Head of caudate nucleus (tissue), 42 donors: ENCODE measurements at regions not wholly inside any gene's neighbourhood (a gene's known extent, or its start where the extent isn't known, plus 50 kb on each side); places are given as distances from the start of the nearest gene placed in this dataset.
A peak's percentile ranks its signal among the peaks of the same experiment; 100 is the strongest.
"Not testable (repeated sequence)": the region's sequence is repeated elsewhere in the genome, so short reads cannot be mapped to it uniquely, and the experiment has no call there.

Experiments
- DNase-seq, 42 donors: peaks; one replicate each; pipeline versions ENCODE4 v3.0.0 to v3.0.0-alpha.2; 2020 to 2021; ENCODE audit warnings: mixed read lengths in 7 of 42
- intact Hi-C: fragments of 100-400 bp; cut with DNase I; formaldehyde crosslinking; loops from one replicate; pipeline ENCODE4 v1.15.0; 2022

DNA sequence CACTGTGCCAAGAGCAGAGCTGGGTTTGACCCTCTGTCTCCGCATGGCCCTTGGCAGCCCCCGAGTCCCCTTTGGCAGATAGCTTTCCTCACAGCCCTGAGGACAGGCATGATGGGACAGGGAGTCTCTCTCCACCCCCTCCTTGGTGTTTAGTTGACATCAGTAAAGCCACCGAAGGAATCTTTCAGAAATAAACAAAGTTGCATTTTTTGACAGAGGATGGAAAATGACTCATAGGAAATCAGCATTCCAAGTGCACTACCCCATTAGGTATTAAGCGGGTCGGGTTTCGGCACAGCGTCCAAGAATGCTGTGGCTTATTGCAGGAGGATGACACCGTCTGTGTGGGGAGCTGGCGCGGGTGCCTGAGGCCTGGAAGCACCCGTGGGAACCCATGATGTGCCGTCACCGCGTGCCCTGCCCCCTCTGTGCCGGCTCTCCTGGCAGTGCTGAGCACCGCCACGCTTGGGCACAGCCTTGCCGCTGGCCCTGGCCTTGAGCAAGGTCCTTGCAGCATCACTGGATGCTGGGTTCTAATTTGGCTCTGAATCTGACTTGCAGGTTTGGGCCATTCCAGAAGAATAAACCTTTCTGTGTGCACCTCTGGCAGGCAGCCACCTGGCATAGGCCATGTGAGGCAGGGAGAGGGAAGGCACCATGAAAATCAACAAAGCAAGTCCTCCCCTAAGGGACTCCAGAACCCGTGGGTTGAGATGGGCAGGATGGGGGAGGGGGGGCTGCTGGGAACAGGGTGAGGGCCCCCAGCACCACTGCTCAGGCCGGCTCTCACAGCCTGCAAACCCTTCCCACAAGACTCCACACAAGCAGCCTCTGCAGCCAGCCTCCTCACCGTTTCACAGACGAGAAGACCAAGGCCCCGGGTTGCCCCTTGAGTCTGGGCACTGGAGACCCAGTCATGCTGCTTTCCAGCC, 50.5 kb upstream of the ZNF469 start:
- peak in 4 of 42 donors; percentile 10 to 62 (median 28) for DNase-seq
- intact Hi-C loops, result no loop called here

DNA sequence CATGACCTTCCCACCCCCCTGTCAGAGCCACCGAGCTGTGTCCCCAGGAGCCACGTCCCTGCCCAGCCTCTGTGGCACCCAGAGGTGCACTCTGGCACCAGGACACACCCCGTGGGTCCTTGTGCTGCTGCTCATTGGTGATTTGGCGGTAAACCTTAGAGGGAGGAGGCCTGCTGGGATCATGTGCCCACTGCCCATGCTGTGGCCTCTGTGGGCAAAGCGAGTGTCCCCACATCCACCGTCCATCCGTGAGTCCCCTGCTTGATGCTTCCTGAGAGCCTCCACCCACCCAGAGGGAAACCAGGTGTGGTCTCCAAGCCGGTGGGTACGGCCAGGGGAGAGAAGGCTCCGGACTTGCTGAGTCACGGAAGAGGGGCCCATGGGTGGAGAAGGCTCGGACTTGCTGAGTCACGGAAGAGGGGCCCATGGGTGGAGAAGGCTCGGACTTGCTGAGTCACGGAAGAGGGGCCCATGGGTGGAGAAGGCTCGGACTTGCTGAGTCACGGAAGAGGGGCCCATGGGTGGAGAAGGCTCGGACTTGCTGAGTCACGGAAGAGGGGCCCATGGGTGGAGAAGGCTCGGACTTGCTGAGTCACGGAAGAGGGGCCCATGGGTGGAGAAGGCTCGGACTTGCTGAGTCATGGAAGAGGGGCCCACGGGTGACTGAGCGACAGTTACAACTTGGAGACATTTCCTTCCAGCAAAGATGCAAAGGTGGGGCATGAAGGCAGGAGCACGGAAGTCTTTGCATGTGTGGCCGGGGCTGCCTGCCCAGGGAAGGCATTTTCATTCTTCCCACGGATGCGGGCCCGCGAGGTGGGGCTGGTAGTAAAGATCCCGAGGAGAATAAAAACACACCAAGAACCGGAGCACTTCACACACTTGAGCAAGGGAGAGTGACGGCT, 49.6 kb upstream of the ZNF469 start:
- intact Hi-C loops, DNase-seq: not testable (repeated sequence)
